ENCODE measurements at regions not wholly inside any gene's neighbourhood (a gene's known extent, or its start where the extent isn't known, plus 50 kb on each side); places are given as distances from the start of the nearest gene placed in this dataset.
"Not testable (repeated sequence)": the region's sequence is repeated elsewhere in the genome, so short reads cannot be mapped to it uniquely, and the experiment has no call there.

DNA sequence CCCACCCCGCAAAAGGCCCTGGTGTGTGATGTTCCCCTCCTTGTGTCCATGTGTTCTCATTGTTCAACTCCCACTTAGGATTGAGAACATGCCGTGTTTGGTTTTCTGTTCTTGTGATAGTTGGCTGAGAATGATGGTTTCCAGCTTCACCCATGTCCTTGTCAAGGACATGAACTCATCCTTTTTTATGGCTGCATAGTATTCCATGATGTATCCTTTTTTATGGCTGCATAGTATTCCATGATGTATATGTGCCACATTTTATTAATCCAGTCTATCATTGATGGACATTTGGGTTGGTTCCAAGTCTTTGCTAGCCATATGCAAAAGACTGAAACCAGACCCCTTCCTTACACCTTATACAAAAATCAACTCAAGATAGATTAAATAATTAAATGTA lies 95.0 kb downstream of the ATOH1 start:
- TF ChIP-seq, protein P1, sequence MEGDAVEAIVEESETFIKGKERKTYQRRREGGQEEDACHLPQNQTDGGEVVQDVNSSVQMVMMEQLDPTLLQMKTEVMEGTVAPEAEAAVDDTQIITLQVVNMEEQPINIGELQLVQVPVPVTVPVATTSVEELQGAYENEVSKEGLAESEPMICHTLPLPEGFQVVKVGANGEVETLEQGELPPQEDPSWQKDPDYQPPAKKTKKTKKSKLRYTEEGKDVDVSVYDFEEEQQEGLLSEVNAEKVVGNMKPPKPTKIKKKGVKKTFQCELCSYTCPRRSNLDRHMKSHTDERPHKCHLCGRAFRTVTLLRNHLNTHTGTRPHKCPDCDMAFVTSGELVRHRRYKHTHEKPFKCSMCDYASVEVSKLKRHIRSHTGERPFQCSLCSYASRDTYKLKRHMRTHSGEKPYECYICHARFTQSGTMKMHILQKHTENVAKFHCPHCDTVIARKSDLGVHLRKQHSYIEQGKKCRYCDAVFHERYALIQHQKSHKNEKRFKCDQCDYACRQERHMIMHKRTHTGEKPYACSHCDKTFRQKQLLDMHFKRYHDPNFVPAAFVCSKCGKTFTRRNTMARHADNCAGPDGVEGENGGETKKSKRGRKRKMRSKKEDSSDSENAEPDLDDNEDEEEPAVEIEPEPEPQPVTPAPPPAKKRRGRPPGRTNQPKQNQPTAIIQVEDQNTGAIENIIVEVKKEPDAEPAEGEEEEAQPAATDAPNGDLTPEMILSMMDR (IDR thresholded peaks at IDR 0.05), result not testable (repeated sequence)
- not testable (repeated sequence) for TF ChIP-seq POLR2A (IDR thresholded peaks at IDR 0.05)
